ENCODE measurements at regions not wholly inside any gene's neighbourhood (a gene's known extent, or its start where the extent isn't known, plus 50 kb on each side); places are given as distances from the start of the nearest gene placed in this dataset.

GRCh38 chr5:125298746-125299379, 552.4 kb upstream of the ZNF608 start:
- TF ChIP-seq CTCF (IDR thresholded peaks at IDR 0.05) = no peak
- no peak for TF ChIP-seq EP300 (IDR thresholded peaks at IDR 0.05; ENCODE audit: low read depth)
- no peak for TF ChIP-seq POLR2A (IDR thresholded peaks at IDR 0.05)
